ENCODE measurements at regions not wholly inside any gene's neighbourhood (a gene's known extent, or its start where the extent isn't known, plus 50 kb on each side); places are given as distances from the start of the nearest gene placed in this dataset.

GRCh38 chr5:159797261-159797970, 118.9 kb upstream of the ADRA1B start:
- Histone ChIP-seq H3K4me1 (replicated peaks) (no peaks in the 10 kb centered on the region), H3K4me3 (no peak overlapping the region), H3K9me3 (no peaks in the 10 kb centered on the region), H3K27me3 (replicated peaks; ENCODE audit: insufficient read depth) (no peaks in the 10 kb centered on the region), H3K27ac (no peak overlapping the region), H3K36me3 (no peaks in the 10 kb centered on the region)
- TF ChIP-seq POLR2AphosphoS5 (IDR thresholded peaks at IDR 0.05) (no peak), CTCF (IDR thresholded peaks at IDR 0.05) (no peak), POLR2A (IDR thresholded peaks at IDR 0.05) (no peak)
- 26% methylated on average over 4 of the region's 4 CpGs for WGBS
- intact Hi-C loops (cut with DNase I), result no loop called here
- DNase-seq (ENCODE audit: low spot score), result no peak

- Histone ChIP-seq H3K4me1 (replicated peaks) (no peaks in the 10 kb centered on the region), H3K4me3 (no peak overlapping the region), H3K27me3 (replicated peaks; ENCODE audit: insufficient read depth) (no peaks in the 10 kb centered on the region), H3K9me3 (no peaks in the 10 kb centered on the region), H3K36me3 (no peaks in the 10 kb centered on the region), H3K27ac (no peak overlapping the region)
- intact Hi-C loops (cut with DNase I), result no loop called here
- no peak for DNase-seq (ENCODE audit: low spot score)
- TF ChIP-seq POLR2AphosphoS5 (IDR thresholded peaks at IDR 0.05) (no peak), POLR2A (IDR thresholded peaks at IDR 0.05) (no peak), CTCF (IDR thresholded peaks at IDR 0.05) (no peak)
- WGBS, result 72% methylated on average over 8 of the region's 8 CpGs
Measured at GRCh38 chr5:159799701-159800100, 116.6 kb upstream of the ADRA1B start.

- TF ChIP-seq POLR2AphosphoS5 (IDR thresholded peaks at IDR 0.05) (no peak), CTCF (IDR thresholded peaks at IDR 0.05) (no peak), POLR2A (IDR thresholded peaks at IDR 0.05) (no peak)
- H3K9me3 ChIP-seq, result no peaks in the 10 kb centered on the region
- no peak for DNase-seq (ENCODE audit: low spot score)
Measured at GRCh38 chr5:159800131-159800840, 116.0 kb upstream of the ADRA1B start.

GRCh38 chr5:159801303-159801702, 115.0 kb upstream of the ADRA1B start:
- intact Hi-C loops (cut with DNase I), result no loop called here

More at GRCh38 chr5:159800131-159800840, 116.0 kb upstream of the ADRA1B start:
- Histone ChIP-seq H3K27ac (no peak overlapping the region), H3K27me3 (replicated peaks; ENCODE audit: insufficient read depth) (no peaks in the 10 kb centered on the region), H3K4me1 (replicated peaks) (no peaks in the 10 kb centered on the region), H3K4me3 (no peak overlapping the region), H3K36me3 (no peaks in the 10 kb centered on the region)
- intact Hi-C loops (cut with DNase I), result no loop called here
- WGBS, result 87% methylated on average over 8 of the region's 8 CpGs

More at GRCh38 chr5:159801303-159801702, 115.0 kb upstream of the ADRA1B start:
- WGBS, result 87% methylated on average over 8 of the region's 8 CpGs
- H3K4me3 ChIP-seq, result no peak overlapping the region
- no peak for DNase-seq (ENCODE audit: low spot score)
- no peaks in the 10 kb centered on the region for H3K4me1 ChIP-seq (replicated peaks)
- H3K27me3 ChIP-seq (replicated peaks; ENCODE audit: insufficient read depth), result no peaks in the 10 kb centered on the region
- no peaks in the 10 kb centered on the region for H3K9me3 ChIP-seq
- no peaks in the 10 kb centered on the region for H3K36me3 ChIP-seq
- no peak overlapping the region for H3K27ac ChIP-seq
- no peak for TF ChIP-seq POLR2A (IDR thresholded peaks at IDR 0.05)
- no peak for TF ChIP-seq CTCF (IDR thresholded peaks at IDR 0.05)
- TF ChIP-seq POLR2AphosphoS5 (IDR thresholded peaks at IDR 0.05), result no peak
